Limb (tissue), 2 donors: ENCODE measurements at regions not wholly inside any gene's neighbourhood (a gene's known extent, or its start where the extent isn't known, plus 50 kb on each side); places are given as distances from the start of the nearest gene placed in this dataset.
"Not testable (repeated sequence)": the region's sequence is repeated elsewhere in the genome, so short reads cannot be mapped to it uniquely, and the experiment has no call there.

Source experiments
- DNase-seq, 2 donors: peaks; one replicate each; pipeline ENCODE4 v3.0.0-alpha.2; 2016; ENCODE audit errors: extremely low spot score in 2 of 2

GRCh38 chr1:8170059-8170835 is 144.1 kb upstream of the ERRFI1 start:
- DNase-seq, result no peak

- DNase-seq, result peak; percentile 51 to 96
Observed at GRCh38 chr1:8169364-8170058, 143.4 kb upstream of the ERRFI1 start.

- DNase-seq, result no peak
Observed at GRCh38 chr1:8167936-8168335, 141.8 kb upstream of the ERRFI1 start.

- DNase-seq, result peak in 1 of 2 donors; percentile 21
Observed at GRCh38 chr1:8166406-8166805, 140.3 kb upstream of the ERRFI1 start.

GRCh38 chr1:8165595-8166360 is 139.7 kb upstream of the ERRFI1 start:
- no peak for DNase-seq

GRCh38 chr1:8164670-8165069 is 138.6 kb upstream of the ERRFI1 start:
- DNase-seq, result no peak

GRCh38 chr1:8163039-8163438 is 136.9 kb upstream of the ERRFI1 start:
- no peak for DNase-seq

- no peak for DNase-seq
Observed at GRCh38 chr1:8162168-8162567, 136.1 kb upstream of the ERRFI1 start.

- peak in 1 of 2 donors; percentile 25 for DNase-seq
Observed at GRCh38 chr1:8161546-8162105, 135.5 kb upstream of the ERRFI1 start.

GRCh38 chr1:8159470-8160024 is 133.4 kb upstream of the ERRFI1 start:
- no peak for DNase-seq

- DNase-seq, result no peak
Observed at GRCh38 chr1:8158995-8159394, 132.9 kb upstream of the ERRFI1 start.

- no peak for DNase-seq
Observed at GRCh38 chr1:8157765-8158164, 131.7 kb upstream of the ERRFI1 start.

GRCh38 chr1:8155528-8156186 is 129.5 kb upstream of the ERRFI1 start:
- DNase-seq, result no peak

GRCh38 chr1:8154621-8155052 is 128.5 kb upstream of the ERRFI1 start:
- DNase-seq, result peak; percentile 24 to 54

- DNase-seq, result no peak
Observed at GRCh38 chr1:8153961-8154360, 127.9 kb upstream of the ERRFI1 start.

- no peak for DNase-seq
Observed at GRCh38 chr1:8152731-8153702, 126.9 kb upstream of the ERRFI1 start.

GRCh38 chr1:8151647-8152046 is 125.5 kb upstream of the ERRFI1 start:
- no peak for DNase-seq

GRCh38 chr1:8149756-8150155 is 123.6 kb upstream of the ERRFI1 start:
- not testable (repeated sequence) for DNase-seq

- DNase-seq, result no peak
Observed at GRCh38 chr1:8147956-8148355, 121.8 kb upstream of the ERRFI1 start.
